ENCODE measurements at regions not wholly inside any gene's neighbourhood (a gene's known extent, or its start where the extent isn't known, plus 50 kb on each side); places are given as distances from the start of the nearest gene placed in this dataset.
A peak's percentile ranks its signal among the peaks of the same experiment; 100 is the strongest.

DNA sequence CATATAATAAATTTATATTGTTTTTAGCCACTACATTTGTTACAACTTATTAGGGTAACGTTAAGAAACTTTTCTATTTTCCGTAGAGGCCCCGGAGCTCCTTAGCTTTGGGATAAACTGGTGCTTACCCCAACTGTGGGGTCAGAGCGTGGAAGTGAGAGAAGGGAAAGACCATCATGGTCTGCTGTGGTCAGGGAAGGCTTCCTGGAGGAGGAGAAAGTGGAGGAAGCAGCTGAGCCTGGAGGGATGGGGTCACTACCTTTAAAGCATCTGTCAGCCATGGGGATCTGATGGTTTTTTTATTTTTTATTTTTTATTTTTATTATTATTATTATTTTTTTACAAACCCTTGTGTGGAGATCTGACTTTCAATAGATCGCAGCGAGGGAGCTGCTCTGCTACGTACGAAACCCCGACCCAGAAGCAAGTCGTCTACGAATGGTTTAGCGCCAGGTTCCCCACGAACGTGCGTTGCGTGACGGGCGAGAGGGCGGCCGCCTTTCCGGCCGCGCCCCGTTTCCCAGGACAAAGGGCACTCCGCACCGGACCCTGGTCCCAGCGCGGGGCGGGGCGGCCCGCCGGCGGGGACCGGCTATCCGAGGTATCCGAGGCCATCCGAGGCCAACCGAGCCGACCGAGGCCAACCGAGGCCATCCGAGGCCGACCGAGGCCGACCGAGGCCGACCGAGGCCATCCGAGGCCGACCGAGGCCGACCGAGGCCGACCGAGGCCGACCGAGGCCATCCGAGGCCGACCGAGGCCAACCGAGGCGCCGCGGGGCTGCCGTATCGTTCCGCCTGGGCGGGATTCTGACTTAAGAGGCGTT, 1101.2 kb upstream of the TMEM132C start:
- peaks cover 0 to 5% of the 10 kb centered on the region in 2 donors for H3K4me1 ChIP-seq (replicated peaks in 1 of 2)
- H3K36me3 ChIP-seq (replicated peaks in 1 of 2): no peaks in the 10 kb centered on the region
- intact Hi-C loops (cut with DNase I): no loop called here
- peak overlapping the region in 2 of 4 donors; percentile 40 to 46 for H3K4me3 ChIP-seq
- DNase-seq: peak; percentile 86 to 94 (median 89)
- TF ChIP-seq, protein P1, sequence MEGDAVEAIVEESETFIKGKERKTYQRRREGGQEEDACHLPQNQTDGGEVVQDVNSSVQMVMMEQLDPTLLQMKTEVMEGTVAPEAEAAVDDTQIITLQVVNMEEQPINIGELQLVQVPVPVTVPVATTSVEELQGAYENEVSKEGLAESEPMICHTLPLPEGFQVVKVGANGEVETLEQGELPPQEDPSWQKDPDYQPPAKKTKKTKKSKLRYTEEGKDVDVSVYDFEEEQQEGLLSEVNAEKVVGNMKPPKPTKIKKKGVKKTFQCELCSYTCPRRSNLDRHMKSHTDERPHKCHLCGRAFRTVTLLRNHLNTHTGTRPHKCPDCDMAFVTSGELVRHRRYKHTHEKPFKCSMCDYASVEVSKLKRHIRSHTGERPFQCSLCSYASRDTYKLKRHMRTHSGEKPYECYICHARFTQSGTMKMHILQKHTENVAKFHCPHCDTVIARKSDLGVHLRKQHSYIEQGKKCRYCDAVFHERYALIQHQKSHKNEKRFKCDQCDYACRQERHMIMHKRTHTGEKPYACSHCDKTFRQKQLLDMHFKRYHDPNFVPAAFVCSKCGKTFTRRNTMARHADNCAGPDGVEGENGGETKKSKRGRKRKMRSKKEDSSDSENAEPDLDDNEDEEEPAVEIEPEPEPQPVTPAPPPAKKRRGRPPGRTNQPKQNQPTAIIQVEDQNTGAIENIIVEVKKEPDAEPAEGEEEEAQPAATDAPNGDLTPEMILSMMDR (IDR thresholded peaks at IDR 0.05): no peak
- peak in 1 of 2 donors; percentile 23 for TF ChIP-seq POLR2A (IDR thresholded peaks at IDR 0.05)
- H3K9me3 ChIP-seq (replicated peaks in 1 of 3): no peaks in the 10 kb centered on the region
- H3K27me3 ChIP-seq: no peaks in the 10 kb centered on the region
- WGBS, 4 donors: 5 to 17% (median 10%) methylated on average over 20 to 69 of the region's 69 CpGs
- peak overlapping the region in 3 of 5 donors; percentile 45 to 62 (median 50) for H3K27ac ChIP-seq

DNA sequence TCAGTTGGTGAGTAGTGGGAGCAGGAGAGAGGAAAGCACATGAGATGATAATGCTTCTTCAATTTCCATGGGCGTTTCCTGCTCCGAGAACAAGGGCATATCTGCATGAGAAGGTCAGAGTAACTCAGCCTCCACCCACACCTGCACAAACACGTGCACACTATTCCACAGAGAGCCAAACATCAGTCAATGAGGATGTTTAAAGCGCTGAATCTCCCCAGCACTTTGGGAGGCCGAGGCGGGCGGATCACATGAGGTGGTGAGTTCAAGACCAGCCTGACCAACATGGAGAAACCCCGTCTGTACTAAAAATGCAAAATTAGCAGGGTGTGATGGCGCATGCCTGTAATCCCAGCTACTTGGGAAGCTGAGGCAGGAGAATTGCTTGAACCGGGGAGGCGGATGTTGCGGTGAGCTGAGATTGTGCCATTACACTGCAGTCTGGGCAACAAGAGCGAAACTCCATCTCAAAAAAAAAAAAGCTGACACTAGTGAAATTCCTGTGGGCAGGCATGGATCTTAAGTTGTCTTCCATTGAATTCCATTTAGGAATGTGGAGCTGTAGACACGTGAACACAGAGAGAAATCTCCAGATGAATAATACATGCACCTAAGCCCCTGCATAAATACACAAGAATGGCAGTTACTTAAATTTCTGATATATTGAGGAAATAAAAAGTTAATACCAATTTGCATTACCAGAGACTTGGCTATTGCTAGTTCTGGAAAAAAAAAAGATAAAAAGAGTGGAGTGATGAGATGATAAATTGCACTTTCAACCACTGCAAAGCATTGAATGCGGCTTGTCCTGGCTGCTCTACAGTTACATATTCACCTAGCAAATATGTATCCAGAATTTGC, 1097.4 kb upstream of the TMEM132C start:
- no peak for DNase-seq
- H3K36me3 ChIP-seq (replicated peaks in 1 of 2): no peaks in the 10 kb centered on the region
- H3K9me3 ChIP-seq (replicated peaks in 1 of 3): no peaks in the 10 kb centered on the region
- WGBS, 4 donors: 80 to 84% (median 82%) methylated on average over 15 of the region's 15 CpGs
- no peak overlapping the region for H3K4me3 ChIP-seq
- no peak overlapping the region for H3K27ac ChIP-seq
- H3K4me1 ChIP-seq (replicated peaks in 1 of 2): peaks cover 0 to 5% of the 10 kb centered on the region in 2 donors
- no peaks in the 10 kb centered on the region for H3K27me3 ChIP-seq
- TF ChIP-seq POLR2A (IDR thresholded peaks at IDR 0.05): no peak
- TF ChIP-seq, protein P1 (IDR thresholded peaks at IDR 0.05): no peak
- intact Hi-C loops (cut with DNase I): no loop called here

DNA sequence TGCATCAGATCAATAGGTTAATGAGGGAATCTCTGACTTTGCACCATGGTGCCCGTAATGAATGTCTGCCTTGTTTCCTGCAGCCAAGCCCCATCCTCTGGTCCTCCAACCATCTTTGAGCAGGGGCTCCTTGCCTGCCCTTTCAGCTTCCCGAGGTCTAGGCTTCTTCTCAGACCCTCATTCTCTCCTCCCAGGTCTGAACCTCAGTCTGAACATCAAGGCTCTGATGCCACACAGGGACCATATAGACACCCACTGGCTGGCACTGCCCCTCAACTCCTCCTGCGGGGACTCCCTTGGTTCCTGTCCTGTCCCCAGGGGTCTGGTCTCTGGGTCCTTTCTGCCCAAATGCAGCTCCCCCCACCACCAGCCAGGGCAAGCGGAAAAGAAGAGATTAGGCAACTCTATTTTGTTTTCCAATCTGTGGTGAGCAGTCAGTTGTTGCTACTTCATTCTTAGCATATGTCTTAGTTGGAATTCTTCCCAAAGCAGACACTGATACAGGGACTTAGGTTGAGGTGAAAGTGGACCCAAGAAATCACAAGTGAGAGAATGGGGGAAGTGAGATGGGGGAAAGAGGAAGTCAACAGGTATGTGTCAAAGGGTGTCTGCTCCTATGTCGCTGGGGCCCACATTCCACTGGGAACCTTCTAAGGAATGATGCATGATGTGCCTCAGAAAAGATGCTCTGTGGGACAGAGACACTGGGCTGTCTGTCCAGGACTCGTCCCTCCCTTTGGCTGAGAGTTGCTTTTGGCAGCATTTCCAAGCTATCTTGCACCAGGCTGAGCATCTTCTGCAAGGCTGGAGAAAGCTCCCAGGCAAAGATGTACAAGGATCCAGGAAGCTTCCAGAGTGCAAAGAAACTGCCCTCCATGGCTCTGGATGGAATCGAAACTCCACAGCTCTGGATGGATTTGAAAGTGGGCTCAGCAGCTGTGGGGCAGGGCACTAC, 1096.5 kb upstream of the TMEM132C start:
- no peak overlapping the region for H3K4me3 ChIP-seq
- H3K4me1 ChIP-seq (replicated peaks in 1 of 2): peaks cover 0 to 5% of the 10 kb centered on the region in 2 donors
- H3K27ac ChIP-seq: no peak overlapping the region
- intact Hi-C loops (cut with DNase I): no loop called here
- no peaks in the 10 kb centered on the region for H3K36me3 ChIP-seq (replicated peaks in 1 of 2)
- no peaks in the 10 kb centered on the region for H3K27me3 ChIP-seq
- no peaks in the 10 kb centered on the region for H3K9me3 ChIP-seq (replicated peaks in 1 of 3)
- WGBS, 4 donors: 50 to 66% (median 59%) methylated on average over 7 of the region's 7 CpGs
- TF ChIP-seq, protein P1 (IDR thresholded peaks at IDR 0.05): no peak
- no peak for TF ChIP-seq POLR2A (IDR thresholded peaks at IDR 0.05)
- DNase-seq: no peak

All from adrenal gland (tissue), 9 donors.